GM10266 (cell line): ENCODE measurements at regions not wholly inside any gene's neighbourhood (a gene's known extent, or its start where the extent isn't known, plus 50 kb on each side); places are given as distances from the start of the nearest gene placed in this dataset.

Experiments
- DNase-seq: peaks from one replicate; pipeline ENCODE4 v3.0.0; 2012; ENCODE audit errors: extremely low spot score
- CTCF ChIP-seq: IDR thresholded peaks from 2 replicates; pipeline ENCODE4 v1.5.1; 2012; ENCODE audit warnings: mild to moderate bottlenecking, low read depth; ENCODE audit not compliant: control insufficient read depth, insufficient read depth; ENCODE audit errors: missing control alignments

- DNase-seq = no peak
- no peak for TF ChIP-seq CTCF
These were observed 99.8 kb upstream of the C1orf21 start for GRCh38 chr1:184287001-184287400.

- no peak for DNase-seq
- no peak for TF ChIP-seq CTCF
These were observed 96.8 kb upstream of the C1orf21 start for GRCh38 chr1:184289825-184290550.

GRCh38 chr1:184291701-184292100 lies 95.1 kb upstream of the C1orf21 start:
- no peak for DNase-seq
- TF ChIP-seq CTCF = no peak

GRCh38 chr1:184292101-184292500 lies 94.7 kb upstream of the C1orf21 start:
- no peak for DNase-seq

GRCh38 chr1:184294101-184294500 lies 92.7 kb upstream of the C1orf21 start:
- no peak for TF ChIP-seq CTCF
- no peak for DNase-seq

More at GRCh38 chr1:184292101-184292500, 94.7 kb upstream of the C1orf21 start:
- no peak for TF ChIP-seq CTCF

- TF ChIP-seq CTCF = no peak
- no peak for DNase-seq
These were observed 90.2 kb upstream of the C1orf21 start for GRCh38 chr1:184296466-184297243.

- no peak for TF ChIP-seq CTCF
- no peak for DNase-seq
These were observed 89.5 kb upstream of the C1orf21 start for GRCh38 chr1:184297244-184297750.
